ENCODE measurements at regions not wholly inside any gene's neighbourhood (a gene's known extent, or its start where the extent isn't known, plus 50 kb on each side); places are given as distances from the start of the nearest gene placed in this dataset.

GRCh38 chr1:109826446-109826845 is 62.7 kb upstream of the EPS8L3 start:
- no peak for DNase-seq

GRCh38 chr1:109824349-109825115 is 60.8 kb upstream of the EPS8L3 start:
- DNase-seq = no peak

DNA sequence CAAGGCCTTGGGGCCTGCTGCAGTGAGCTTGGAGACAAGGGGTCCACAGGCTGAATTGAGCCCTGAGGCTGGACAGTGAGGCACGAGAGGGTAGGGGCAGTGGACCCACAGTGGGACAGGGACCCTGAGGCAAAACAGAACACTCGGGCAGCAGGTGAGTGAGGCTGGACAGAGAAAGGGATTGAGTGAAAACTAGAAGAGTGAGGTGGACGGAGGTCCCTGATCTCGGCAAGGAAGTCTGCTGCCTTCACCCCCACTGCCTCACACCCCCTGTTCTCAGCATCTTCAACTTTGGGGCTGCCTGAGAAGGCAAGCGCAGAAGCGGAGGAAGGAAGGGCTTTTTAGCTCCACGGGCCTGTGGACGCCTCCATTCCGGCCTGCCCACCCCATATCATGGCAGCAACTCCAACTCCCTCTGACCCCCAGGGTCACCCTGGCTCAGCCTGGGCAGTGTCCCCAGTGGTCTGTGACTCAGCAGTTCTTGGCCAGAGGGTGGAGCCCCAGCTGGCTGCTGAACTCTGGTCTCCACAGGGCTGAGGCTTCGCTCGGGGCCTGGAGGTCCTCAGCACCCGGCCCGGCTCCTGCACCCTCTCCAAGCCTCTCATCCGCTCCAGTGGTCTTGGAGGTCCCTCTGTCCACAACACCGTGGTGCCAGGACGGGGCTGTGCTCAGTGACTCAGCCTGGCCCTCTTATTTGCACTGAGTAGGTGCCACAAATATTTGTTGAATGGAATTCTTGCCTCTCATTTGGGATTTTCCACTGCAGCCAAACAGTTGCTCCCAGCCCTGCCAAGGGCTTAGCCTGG is 60.0 kb upstream of the EPS8L3 start:
- DNase-seq = no peak

DNA sequence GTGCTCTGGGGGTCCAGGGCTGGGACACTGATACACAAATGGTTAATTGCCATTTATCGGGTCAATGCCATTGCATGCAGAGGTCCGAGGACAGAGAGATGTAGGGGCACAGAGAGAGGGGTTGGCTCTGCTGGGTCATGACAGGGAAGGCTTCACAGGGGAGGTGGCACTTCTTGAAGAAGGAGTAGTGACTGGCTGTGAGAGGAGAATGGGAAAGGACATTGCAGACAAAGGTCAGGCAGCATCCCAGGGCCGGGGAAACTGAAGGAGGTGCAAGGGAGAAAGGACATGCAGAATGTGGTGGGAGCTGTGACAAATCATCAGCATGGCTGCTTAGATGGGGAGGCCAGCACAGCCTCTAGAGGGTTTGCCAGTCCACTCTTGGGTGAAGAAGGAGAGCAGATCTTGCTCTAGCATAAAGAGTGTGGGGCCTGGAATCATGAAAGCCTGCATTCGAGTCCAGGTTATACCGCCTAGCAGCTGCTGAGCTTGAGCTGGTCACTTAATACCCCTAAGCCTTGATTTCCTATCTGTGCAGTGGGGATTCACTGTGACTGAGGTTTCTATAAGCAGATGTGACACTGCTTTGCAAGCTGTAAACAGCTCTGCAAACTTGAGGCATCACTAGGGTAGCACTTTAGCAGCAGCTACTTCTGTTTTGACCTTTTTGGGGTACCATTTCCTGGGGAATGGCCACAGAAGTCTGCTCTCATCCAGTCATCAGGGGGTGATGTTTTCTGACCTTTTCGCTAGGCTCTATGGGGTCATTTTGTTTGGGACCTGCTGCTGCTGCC is 59.2 kb upstream of the EPS8L3 start:
- no peak for DNase-seq

DNA sequence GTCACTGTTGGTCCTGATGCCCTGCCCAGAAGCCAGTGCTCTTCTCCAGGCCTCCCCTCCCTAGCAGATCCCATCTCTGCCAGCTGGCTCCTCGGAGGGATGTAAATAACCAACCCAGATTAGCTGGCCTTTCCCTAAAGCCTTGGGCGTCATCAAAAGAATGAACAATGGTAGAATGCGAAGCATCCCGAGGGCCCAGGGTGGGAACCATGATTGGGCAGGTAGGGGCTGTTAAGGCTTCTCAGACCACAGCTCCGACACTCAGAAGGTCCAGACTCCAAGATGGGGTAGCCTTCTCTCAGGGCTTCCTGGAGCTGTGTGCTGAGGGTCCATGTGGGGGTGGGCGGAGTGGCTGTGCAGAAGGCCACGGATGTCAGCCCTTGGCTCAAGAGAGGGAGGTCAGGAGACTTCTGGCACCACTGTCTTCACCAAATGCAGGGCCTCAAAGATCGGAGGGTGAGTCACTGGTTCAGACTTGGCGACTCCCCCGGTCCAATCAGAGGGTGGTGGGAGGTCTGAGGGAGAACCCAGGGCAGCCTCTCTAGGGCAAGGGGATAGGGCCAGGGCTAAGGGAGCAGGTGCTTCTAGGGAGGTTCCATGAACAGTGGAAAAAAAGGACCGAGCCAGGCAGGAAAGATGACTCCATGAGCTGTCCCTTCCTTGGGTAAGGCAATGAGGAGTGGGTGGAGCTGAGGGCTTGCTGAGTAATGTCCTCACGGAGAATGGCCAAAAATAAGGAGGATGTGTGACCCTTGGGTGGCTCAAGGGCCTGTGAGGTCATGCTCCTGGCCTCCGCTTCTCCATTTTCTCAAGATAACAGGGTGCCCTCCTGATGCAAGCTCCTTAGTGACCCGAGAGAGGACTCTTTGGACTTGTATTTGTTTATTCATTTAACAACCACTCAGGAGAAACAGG is 58.4 kb upstream of the EPS8L3 start:
- DNase-seq = peak in 1 of 2 donors; percentile 72

- DNase-seq = peak in 1 of 2 donors; percentile 82
Observed at GRCh38 chr1:109821221-109821669, 57.5 kb upstream of the EPS8L3 start.

- DNase-seq = no peak
Observed at GRCh38 chr1:109819906-109820305, 56.2 kb upstream of the EPS8L3 start.

DNA sequence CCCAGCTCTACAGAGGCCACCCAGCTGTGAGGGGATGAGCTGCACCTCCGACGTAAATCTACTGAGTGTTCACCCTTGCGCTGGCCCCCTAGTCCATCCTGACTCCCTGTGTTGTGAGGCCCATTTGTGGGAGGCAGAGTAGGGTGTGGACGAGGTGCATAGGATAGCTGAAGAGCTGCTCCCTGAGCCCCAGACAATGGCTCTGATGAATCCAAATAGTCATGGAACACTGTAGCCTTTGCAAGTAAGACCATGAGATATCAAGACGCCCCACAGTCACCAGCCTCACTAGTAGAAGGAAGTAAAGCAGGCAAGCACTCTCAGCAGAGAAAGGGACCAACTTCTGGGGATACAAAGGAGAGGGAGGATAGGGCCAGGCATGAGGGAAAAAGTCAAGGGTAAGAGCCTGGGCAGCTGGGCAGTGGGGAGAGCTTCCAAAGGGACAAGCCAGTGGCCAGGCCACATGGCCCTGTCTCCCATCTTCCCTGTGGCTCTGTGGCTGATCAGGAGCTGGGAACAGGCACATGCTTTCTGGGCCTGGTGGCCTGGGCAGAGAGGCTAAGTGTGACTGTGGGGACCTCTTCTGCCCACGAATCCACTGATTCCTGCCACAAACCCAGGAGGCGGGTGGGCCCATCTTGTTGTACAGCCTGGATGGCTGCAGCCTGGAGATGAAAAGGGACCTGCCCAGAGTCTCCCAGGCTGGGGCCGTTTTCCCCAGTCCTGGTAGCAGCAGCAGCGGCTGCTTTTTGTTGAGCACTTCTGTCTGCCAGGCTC is 55.5 kb upstream of the EPS8L3 start:
- no peak for DNase-seq

GRCh38 chr1:109818271-109818987 is 54.7 kb upstream of the EPS8L3 start:
- DNase-seq = no peak

DNA sequence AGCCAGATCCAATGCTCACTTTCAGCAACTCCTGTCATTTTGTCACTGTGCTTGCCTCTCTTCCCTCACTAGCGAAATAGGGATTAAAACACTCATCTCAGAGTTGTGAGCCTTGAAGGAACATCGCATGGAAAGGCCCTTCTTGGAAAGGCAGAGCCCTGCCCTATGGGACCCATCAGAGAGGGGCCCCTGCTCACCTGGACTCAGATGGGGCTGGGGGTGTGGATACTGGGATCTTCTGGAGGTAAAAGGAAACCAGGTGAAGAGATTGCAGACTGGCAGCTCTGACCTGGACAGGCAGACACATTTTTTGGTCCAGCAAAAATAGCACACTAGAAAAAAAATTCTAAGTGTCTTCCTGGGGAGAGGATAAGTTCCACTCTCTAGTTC is 54.2 kb upstream of the EPS8L3 start:
- no peak for DNase-seq

- DNase-seq = no peak
Observed at GRCh38 chr1:109816975-109817535, 53.3 kb upstream of the EPS8L3 start.

DNA sequence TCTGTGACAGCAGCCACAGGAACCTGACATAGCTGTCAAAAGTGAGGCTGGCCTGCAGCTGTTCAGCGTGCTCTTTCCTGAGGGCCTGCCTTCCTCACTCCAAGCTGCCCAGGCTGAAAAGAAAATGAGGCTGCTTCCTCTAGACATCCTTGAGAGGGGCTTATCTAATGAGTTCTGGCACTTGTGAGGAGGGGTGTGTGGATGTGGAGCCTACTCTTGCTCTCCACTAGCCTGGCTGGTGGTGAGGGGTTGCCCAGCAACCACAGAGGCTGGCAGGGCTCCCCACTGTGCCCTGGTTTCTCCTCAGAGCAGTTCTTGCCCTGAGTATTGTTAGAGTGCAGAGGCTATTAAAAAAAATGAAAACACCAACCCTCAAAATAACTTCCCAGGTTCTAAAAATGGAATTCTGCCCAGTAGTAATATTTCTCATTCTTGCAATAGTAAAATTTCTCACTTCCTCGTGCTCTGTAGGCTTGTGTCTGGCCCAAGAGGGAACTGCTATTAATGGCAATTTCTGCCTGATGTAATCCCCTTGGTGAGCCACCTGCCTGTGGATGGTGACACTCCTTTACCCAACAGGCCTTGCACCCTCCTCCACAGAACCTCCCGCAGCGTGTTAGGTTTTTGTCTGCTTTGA is 52.6 kb upstream of the EPS8L3 start:
- DNase-seq = peak; percentile 18 to 62

GRCh38 chr1:109815809-109816174 is 52.1 kb upstream of the EPS8L3 start:
- DNase-seq = no peak

- no peak for DNase-seq
Observed at GRCh38 chr1:109814993-109815786, 51.5 kb upstream of the EPS8L3 start.

DNA sequence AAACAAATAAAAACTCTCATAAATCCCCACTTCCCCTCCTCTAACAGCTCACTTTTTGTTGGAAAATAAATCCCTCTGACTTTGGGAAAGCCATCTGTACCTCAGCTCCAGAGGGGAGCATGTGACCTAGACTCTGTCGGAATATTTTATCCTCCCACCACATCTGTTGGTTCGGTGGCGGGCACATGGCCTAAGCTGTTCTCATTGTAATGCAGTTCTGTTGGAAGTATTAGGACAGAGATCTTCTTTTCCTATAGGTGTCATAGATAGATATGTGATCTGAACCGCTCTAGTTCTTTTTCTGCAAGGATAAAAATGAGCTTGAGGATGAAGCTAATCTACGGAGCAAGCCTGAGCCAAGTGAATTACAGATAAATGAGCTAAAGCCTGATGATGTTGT is 50.5 kb upstream of the EPS8L3 start:
- no peak for DNase-seq
